IPS-NIHi11 (cell line): ENCODE measurements at regions not wholly inside any gene's neighbourhood (a gene's known extent, or its start where the extent isn't known, plus 50 kb on each side); places are given as distances from the start of the nearest gene placed in this dataset.
A peak's percentile ranks its signal among the peaks of the same experiment; 100 is the strongest.

Experiments used
- DNase-seq: peaks from one replicate; pipeline ENCODE4 v3.0.0; 2012; ENCODE audit warnings: mixed read lengths, low spot score

- no peak for DNase-seq
Observed at GRCh38 chr9:1683951-1684350, 331.2 kb upstream of the SMARCA2 start.

- DNase-seq: no peak
Observed at GRCh38 chr9:1698991-1699390, 316.2 kb upstream of the SMARCA2 start.

GRCh38 chr9:1701113-1701512 is 314.0 kb upstream of the SMARCA2 start:
- DNase-seq: no peak

GRCh38 chr9:1702701-1703100 is 312.4 kb upstream of the SMARCA2 start:
- DNase-seq: no peak

GRCh38 chr9:1707291-1707690 is 307.9 kb upstream of the SMARCA2 start:
- DNase-seq: peak; percentile 12

GRCh38 chr9:1708219-1708618 is 306.9 kb upstream of the SMARCA2 start:
- DNase-seq: peak; percentile 26

DNA sequence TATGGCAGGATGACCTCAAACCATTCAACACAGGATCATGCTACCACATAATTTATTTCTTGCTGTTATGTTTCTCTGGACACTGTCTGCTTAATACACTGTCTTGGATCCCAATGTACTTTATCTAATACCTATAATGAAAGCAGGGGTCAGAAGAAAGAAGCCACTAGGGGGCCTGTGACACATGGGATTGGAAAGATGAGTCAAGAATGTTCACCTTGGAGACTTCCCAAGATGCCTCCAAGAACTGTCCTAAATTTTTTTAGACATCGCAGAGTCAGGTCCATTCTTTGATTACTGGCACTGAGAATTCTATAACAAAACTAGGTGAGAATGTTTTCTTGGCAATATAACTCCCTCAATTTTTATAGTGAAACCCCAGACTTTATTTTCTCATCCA is 305.8 kb upstream of the SMARCA2 start:
- no peak for DNase-seq

GRCh38 chr9:1712861-1713450 is 302.2 kb upstream of the SMARCA2 start:
- DNase-seq: no peak

- DNase-seq: no peak
Observed at GRCh38 chr9:1713841-1714240, 301.3 kb upstream of the SMARCA2 start.

GRCh38 chr9:1717882-1718281 is 297.3 kb upstream of the SMARCA2 start:
- DNase-seq: no peak

GRCh38 chr9:1718836-1719235 is 296.3 kb upstream of the SMARCA2 start:
- DNase-seq: no peak

DNA sequence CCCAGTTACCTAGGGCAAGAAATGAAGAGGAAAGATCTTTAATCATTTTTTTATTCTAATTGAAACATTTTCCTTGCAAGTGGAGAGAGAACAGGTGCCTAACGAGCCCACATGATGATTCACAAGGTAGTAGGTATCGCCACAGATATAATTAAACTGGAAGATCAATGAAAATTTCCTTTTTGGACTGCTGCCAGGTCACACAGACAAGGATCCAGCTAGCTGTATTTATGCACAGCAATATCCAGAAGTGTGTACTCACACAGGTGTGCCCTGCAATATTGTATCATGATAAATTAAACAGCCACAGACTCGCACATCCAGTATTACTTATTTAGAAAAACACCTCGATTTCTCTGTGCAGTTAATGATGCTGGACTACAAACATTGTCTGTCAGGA is 294.0 kb upstream of the SMARCA2 start:
- DNase-seq: no peak

DNA sequence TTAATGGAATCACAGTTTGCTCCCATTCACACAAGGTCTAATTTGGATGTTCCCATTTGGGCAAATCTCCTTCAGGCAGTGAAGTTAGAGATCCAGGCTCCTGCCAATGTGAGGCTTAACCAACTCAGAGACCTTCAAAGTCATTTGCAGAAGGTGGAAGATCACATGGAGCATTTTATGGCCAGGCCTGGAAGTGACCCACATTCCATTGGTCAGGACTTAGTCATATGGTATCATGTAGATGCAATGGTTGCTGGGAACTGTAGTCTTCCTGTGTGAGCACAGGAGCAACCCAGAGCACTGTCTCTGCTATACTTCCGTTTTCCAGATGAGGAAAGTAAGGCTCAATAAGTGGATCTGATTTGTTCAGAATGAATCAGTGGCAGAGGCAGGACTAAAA is 292.7 kb upstream of the SMARCA2 start:
- peak; percentile 46 for DNase-seq

GRCh38 chr9:1723522-1724015 is 291.6 kb upstream of the SMARCA2 start:
- DNase-seq: no peak

- peak; percentile 26 for DNase-seq
Observed at GRCh38 chr9:1726993-1727759, 288.0 kb upstream of the SMARCA2 start.

- DNase-seq: no peak
Observed at GRCh38 chr9:1729631-1730030, 285.5 kb upstream of the SMARCA2 start.

DNA sequence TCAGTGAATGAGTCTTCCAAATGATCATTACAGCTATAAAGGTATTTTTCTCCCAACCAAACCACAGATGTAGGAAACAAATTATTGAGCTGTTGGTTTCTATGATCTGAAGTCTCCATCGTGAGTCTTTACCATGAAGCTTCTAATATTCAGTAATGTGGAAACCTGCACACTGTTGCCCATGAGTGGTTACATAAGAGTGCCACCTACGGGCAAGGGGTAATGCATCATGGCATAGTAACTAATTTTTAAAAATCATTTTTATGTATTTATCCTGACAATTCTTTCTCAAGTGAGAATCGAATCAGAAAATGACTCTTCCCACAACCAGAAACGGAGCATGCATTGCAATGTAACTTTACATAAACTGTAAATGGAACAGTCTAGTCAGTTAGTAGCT is 282.5 kb upstream of the SMARCA2 start:
- no peak for DNase-seq

GRCh38 chr9:1738511-1739100 is 276.5 kb upstream of the SMARCA2 start:
- peak; percentile 7 for DNase-seq

- DNase-seq: no peak
Observed at GRCh38 chr9:1743121-1743960, 271.8 kb upstream of the SMARCA2 start.

DNA sequence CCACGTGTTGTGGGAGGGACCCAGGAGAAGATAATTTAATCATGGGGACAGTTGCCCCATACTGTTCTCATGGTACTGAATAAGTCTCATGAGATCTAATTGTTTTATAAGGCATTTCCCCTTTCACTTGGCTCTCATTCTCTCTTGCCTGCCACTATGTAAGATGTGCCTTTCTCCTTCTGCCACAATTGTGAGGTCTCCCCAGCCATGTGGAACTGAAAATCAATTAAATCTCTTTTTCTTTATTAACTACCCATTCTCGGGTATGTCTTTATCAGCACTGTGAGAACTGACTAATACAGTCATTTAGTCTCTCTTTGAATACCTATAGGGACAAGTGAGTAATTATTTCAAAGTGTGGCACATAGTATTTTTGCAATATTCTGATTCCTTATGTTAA is 269.2 kb upstream of the SMARCA2 start:
- no peak for DNase-seq

DNA sequence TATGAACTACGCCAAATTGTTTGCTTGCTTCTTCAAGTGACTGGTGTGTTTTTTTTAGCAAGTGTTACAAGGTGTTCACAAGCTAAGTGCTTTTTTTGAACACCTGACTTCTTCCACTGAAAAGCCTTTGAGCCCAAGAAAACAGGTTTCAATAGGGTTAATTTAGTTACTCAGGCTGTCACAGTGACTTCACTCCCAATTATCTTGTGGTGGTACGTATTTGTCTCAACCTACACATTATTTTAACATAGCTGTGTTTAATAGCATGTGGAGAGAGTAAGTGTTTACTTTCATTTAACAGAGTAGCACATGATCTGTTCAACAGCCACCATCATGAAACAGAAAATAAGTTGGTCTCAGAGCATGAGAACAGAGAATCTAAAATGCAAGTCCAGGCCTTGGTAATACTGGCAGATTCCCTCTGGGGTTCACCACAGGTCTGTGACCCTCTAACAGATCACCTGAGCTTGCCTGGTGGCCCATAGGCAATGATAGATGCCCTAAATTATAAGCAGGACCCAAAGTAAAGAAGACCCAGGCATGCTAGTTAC is 267.7 kb upstream of the SMARCA2 start:
- no peak for DNase-seq

- DNase-seq: no peak
Observed at GRCh38 chr9:1748407-1748806, 266.7 kb upstream of the SMARCA2 start.
